NK-92 treated with Interleukin-12 subunit alpha and Interleukin-12 subunit beta, amount 100 ng/mL, for 24 hours (cell line): ENCODE measurements at regions not wholly inside any gene's neighbourhood (a gene's known extent, or its start where the extent isn't known, plus 50 kb on each side); places are given as distances from the start of the nearest gene placed in this dataset.

Source experiments
- DNase-seq: peaks from one replicate; lab custom pipeline; 2025; lab: John Stamatoyannopoulos, UW

DNA sequence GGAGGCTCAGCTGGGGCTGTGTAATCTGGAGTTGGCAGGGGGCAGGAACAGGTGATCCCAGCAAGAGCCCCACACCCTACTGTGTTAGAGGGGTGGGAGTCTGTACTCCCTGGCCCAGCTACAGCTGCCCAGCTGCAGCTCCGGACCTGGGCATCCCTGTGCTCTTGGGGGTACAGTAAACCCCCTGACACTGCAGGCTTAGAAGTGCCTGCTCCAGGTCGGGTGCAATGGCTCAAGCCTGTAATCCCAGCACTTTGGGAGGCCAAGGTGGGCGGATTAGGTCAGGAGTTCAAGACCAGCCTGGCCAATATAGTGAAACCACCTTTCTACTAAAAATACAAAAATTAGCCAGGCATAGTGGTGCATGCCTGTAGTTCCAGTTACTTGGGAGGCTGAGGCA, 1228.6 kb upstream of the EYS start:
- no peak for DNase-seq

DNA sequence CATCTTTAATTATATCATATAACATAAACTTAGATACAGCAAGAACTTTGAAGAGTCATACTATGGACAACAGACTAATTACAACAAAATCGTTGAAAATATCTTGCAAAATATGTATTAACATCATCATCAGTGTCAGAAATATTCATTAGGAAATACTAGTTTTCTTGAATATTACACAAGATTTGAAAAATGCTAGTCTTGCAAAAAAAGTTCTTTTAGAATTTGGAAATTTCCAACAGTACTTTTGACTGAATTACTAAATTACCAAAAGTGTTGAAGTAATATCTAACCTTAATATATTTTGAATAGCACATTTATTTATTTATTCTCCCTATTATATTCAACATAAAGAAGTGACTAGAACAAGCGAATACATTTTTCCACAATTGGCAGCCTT, 1224.8 kb upstream of the EYS start:
- DNase-seq, result no peak

DNA sequence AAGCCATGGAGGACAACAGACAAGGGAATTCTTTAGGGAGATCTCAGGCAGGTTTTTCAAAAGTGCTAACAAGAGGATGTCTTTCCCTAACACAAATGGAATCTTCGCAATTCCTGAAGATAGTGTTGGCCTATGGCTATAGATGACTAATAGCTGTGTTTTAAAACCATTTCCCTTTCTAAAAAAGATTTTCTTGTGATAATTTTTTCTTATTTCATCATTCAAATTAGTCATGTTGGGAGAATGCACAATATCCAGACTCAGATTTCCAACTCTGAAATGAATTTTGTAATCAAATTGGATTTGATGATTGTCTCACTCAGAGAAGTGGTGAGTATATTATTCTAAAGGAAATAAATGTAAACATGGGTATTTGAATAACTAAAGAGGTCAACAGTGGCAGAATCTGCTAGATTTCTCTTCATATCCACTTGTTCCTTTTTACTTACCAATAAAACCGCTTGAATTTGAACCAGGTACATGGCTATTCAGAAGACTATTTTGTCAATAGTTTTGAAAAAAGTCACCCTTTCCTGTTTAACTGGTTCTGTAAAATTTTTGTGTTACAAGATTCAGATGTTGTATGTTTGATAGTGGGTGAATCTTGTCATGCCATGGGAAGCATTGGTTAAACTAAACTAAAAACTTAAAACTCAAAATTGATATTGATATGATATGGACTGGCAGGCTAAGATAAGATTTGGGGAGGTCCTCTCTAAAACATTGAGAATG, 1223.7 kb upstream of the EYS start:
- DNase-seq, result no peak

DNA sequence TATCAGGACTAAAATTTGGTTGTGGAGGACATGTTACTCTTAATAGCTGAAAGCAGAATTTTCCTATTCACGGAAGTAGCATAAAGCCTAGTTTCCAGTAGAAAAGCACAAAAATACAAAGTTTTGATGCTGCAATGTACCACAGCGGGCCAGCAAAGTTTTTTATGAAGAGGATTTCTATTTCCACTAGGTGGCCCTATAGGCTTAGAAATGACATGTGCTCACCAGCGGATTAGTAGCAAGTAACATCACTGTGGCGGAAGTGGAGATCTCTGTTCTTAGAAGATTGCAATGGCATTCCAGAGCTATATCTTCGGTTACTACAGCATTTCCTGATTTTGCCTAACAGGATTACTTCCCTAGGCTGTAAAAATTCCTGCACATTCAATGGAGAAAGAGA, 1219.0 kb upstream of the EYS start:
- DNase-seq, result no peak

- no peak for DNase-seq
Measured at GRCh38 chr6:66913657-66914056, 1206.6 kb upstream of the EYS start.

DNA sequence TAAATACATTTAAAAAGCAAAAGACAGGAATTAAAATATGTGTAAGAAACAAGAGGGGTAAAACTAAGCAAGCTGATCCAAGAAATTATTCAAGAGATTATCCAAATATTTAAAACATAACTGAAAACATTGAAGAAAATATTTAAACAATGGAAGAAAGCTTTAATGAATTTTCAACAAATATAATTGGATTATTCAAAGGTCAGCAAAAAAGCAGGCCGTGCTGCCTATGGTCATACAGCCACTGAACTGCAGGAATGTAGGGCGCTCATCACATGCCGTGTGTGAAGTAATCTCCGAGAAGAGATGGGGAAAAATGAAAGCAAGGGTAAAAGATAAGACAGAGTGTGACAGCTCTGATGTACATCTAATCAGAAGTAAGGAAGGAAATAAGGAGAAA, 1195.4 kb upstream of the EYS start:
- DNase-seq, result no peak

DNA sequence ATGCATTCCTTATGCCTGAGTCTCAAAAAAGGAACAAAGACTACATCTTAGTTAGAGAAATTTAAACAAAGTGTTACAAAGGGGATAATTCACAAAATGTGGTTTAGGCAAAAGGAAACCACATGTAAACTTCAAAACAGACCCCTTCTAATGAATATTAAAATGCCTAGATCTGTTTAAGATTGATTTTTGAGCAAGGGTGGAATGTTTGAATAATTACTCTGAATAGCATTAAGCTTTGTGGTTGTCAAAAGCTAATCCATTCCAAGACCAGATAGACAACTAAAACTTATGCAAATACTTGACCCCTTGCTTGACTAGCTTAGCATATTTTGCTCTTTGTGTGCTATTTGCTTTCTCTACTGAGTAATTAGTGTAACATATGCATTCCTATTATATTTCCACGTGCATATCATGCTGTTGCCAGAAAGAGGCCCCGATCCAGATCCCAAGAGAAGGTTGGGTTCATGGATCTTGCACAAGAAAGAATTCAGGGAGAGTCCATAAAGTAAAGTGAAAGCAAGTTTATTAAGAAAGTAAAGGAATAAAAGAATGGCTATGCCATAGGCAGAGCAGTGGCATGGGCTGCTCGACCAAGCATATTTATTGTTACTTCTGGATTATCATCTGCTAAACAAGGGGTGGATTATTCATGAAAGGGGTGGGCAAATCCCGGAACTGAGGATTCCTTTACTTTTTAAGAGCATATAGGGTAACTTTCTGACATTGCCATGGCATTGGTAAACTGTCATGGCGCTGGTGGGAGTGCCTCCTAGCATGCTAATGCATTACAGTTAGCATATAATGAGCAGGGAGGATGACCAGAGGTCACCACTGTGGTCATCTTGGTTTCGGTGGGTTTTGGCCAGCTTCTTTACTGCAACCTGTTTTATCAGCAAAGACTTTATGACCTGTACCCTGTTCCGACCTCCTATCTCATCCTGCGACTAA, 1193.4 kb upstream of the EYS start:
- no peak for DNase-seq

DNA sequence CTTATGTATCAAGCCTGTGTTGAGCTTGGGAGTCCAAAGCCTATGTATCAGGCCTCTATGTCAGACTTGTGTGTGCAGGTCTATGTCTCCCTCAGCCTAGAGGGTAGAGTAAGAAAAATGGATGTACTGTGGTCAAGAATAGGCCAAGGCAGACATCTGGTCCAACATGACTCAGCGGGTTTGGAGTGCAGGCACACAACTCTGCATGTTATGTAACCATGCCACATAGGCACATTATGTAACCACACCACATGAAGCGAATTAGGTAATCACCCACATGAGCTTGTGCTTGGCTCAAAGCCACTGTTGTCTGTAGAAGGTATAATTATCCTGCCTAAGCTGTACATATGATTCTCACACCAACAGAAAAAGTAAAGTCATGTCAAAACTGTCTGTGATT, 1190.5 kb upstream of the EYS start:
- DNase-seq, result no peak

GRCh38 chr6:66896415-66896814, 1189.4 kb upstream of the EYS start:
- DNase-seq, result no peak

GRCh38 chr6:66883453-66883852, 1176.4 kb upstream of the EYS start:
- DNase-seq, result no peak

DNA sequence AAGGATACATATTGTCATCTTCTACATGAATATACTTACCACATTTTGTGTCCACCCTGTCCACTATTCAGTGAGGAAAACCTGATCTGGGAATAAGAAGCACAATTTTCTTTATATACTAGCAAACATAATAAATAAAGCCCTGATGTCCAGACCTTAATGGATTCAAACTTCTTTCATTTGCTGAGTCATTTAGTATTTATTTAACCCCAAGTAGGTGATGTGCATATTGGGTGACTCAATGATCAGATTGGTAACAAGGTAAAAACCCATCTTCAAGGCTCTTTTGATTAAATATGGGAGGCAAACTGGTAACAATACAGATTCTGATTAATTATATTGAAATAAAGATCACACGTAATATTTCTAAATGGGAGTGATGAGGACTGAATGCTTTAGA, 1159.8 kb upstream of the EYS start:
- no peak for DNase-seq

- DNase-seq, result no peak
Measured at GRCh38 chr6:66865771-66866170, 1158.7 kb upstream of the EYS start.

DNA sequence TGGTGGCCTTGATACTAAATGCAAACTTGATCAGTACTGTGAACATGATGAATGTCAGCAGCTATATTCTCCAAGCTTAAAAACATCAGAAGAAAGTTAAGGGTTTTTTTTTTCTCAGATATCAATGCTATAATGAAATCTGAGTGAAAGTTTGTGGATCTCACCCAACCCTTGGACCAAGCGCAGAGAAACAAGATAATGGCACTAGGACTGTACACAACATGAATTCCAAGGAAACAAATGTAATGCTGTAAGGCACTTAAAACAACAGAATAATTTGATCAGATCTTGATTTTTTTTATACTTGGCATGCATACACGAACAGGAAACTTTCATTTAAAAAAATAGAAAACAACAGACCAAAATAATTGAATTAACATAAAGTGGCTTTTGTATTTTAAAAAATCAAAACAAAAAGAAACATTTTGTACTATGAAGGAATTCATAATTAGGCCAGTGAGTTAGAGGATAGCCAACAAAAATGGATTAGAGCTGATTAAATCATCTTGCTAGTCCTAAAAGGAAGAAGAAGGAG, 1154.0 kb upstream of the EYS start:
- DNase-seq, result no peak

GRCh38 chr6:66860328-66860727, 1153.3 kb upstream of the EYS start:
- no peak for DNase-seq

- DNase-seq, result no peak
Measured at GRCh38 chr6:66858196-66858595, 1151.2 kb upstream of the EYS start.

GRCh38 chr6:66854014-66854413, 1147.0 kb upstream of the EYS start:
- DNase-seq, result no peak

GRCh38 chr6:66851930-66852329, 1144.9 kb upstream of the EYS start:
- DNase-seq, result no peak

DNA sequence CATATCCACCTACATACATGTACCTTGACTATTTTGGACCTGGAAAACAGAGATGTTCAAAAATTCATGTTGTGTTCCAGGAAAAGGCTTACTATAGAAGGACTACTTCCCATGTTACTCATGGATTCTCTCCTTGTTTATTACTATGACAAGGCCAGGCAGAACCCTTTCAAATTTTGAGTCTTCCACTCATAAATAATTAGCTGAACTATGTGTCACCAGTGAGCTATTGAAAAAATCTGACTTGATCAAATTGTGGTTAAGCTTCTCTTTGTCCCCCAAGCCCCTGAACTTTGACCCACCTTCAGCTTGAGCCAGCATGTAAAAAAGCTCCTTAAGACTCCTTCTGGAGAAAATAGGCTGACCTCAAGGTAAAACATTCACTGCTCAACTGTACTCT, 1142.8 kb upstream of the EYS start:
- no peak for DNase-seq

DNA sequence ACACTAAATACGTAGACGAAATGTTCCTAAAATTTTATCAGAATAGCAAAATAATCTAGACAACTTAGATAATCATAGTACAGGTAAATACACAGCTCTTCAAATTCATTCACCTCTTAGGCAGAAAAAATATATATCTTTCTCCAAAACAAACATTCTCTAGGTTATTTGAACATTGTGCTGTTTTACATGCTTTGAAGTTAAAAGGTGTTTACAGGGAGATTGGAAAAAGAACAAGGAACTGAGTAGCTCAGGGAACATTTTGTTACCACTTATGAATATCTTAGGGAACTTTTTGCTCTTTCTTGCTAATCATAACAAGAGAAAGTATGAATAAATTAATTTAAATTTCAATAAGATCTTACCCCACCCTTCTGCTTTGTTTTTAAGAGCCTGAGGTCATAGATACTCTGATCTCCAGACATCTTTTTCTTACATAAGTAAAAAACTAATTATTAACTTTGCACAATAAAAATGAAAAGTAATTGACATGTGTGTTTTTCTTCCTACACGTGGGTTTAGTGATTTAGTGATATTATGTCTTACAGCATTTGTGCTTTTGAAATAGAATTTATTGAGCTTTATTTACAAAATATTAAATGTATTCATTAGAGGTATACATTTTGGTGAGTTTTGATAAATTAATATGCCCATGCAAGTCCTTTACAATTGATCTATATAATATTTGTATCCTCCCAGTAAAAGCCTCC, 1141.4 kb upstream of the EYS start:
- no peak for DNase-seq

GRCh38 chr6:66838764-66839163, 1131.7 kb upstream of the EYS start:
- DNase-seq, result no peak

GRCh38 chr6:66825539-66825938, 1118.5 kb upstream of the EYS start:
- no peak for DNase-seq

- DNase-seq, result no peak
Measured at GRCh38 chr6:66814156-66814555, 1107.1 kb upstream of the EYS start.

DNA sequence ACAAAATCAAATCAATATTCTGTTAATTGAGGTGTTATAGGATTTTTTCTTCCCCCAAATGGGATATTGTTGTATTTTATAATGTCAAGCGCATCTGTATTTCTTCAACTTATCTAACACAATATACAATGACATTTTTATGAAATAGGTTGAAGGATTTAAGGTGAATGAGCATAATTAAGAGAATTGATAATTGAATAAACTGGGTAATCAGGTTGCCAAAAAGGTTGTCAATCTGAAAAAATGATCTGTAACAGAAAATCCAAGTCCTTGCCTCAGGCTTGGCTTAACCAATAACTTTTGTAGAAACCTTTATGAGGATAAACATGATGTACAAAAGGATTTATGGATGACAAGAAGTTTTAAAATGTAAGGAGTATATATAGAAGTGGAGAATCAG, 1101.7 kb upstream of the EYS start:
- DNase-seq, result no peak
